Activated B cell treated with CpG ODN at 0.5 μM for 24 hours (primary cell): ENCODE measurements at regions not wholly inside any gene's neighbourhood (a gene's known extent, or its start where the extent isn't known, plus 50 kb on each side); places are given as distances from the start of the nearest gene placed in this dataset.
"Not testable (repeated sequence)": the region's sequence is repeated elsewhere in the genome, so short reads cannot be mapped to it uniquely, and the experiment has no call there.

Experiments used
- ATAC-seq: fragments of 200-7000 bp; cut with Tn5 transposase; one replicate; pipeline ENCODE4 v1.10.0; 2021; ENCODE audit warnings: low read depth, mild to moderate bottlenecking, moderate library complexity
- CTCF ChIA-PET: fragments of 350-600 bp; sonication (Branson Sonifier 250); formaldehyde crosslinking; loops from one replicate; lab custom pipeline; 2021; ENCODE audit warnings: antibody characterized with exemption; lab: Charles Lee
- POLR2A ChIA-PET: fragments of 350-600 bp; sonication (Branson Sonifier 250); formaldehyde crosslinking; loops from one replicate; lab custom pipeline; 2021; ENCODE audit warnings: antibody characterized with exemption; lab: Charles Lee
- DNase-seq: peaks from one replicate; pipeline ENCODE4 v3.0.0; 2022
- H3K27ac Mint-ChIP-seq: one replicate; pipeline ENCODE4 v1.8.0; 2020; ENCODE audit warnings: mixed read lengths
- H3K27me3 Mint-ChIP-seq: one replicate; pipeline ENCODE4 v1.8.0; 2021; ENCODE audit warnings: mixed read lengths
- H3K36me3 Mint-ChIP-seq: one replicate; pipeline ENCODE4 v1.8.0; 2021; ENCODE audit warnings: low read depth, mixed read lengths
- H3K4me1 Mint-ChIP-seq: one replicate; pipeline ENCODE4 v1.8.0; 2021; ENCODE audit warnings: mixed read lengths
- H3K4me3 Mint-ChIP-seq: one replicate; pipeline ENCODE4 v1.8.0; 2020; ENCODE audit warnings: mild to moderate bottlenecking, mixed read lengths
- H3K9me3 Mint-ChIP-seq: one replicate; pipeline ENCODE4 v1.8.0; 2020; ENCODE audit warnings: mixed read lengths
- intact Hi-C: fragments of 100-400 bp; cut with micrococcal nuclease; formaldehyde crosslinking; loops from one replicate; pipeline ENCODE4 v1.15.1; 2024
- TF ChIP-seq, protein P1 (sequence below): fragments of 200-600 bp; IDR thresholded peaks from one replicate; pipeline ENCODE4 v1.8.0; 2022; ENCODE audit warnings: antibody characterized with exemption, mild to moderate bottlenecking

DNA sequence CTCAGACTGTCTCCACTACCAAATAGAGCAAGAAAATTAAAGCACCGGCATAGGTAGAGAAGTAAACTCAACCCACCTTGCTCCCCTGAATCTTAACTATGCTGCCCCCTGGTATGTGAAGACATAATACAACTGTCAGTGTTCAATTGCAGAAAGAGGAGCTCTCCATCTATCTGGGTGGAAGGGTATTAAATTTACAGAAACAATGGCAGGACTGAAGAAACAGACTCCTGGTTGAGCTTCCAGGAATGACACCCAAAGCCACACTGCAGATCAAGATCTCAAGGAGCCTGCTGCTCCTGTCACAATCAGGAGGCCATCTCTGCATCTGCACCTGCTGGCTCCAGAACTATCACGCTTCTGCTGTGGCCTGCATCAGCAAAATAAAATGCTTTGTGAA lies 132.1 kb upstream of the BMAL1 start:
- intact Hi-C loops, result no loop called here
- CTCF ChIA-PET, result no interaction called here

DNA sequence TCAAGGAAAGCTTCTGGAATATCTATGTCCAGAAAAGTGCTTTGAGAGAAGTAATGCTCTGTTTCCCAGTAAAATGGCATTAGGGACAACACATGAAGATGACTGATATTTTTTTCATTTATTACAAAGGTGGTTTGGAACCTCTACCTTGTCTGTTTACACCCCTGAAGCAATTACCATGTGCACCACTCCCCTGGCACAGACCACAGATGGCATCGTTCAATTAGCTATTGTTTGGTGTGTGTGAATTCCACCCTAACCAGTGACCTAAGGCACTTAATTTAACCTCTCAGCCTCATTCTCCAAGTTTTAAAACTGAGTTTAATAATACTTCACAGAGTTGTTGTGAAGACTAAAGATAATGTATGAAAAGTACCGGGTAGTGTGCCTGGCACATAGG lies 127.6 kb upstream of the BMAL1 start:
- Mint-ChIP-seq H3K9me3 (no peaks in the 10 kb centered on the region), H3K27ac (no peak overlapping the region), H3K4me3 (no peak overlapping the region), H3K36me3 (no peaks in the 10 kb centered on the region), H3K27me3 (peaks cover 5% of the 10 kb centered on the region), H3K4me1 (no peaks in the 10 kb centered on the region)
- TF ChIP-seq, protein P1, sequence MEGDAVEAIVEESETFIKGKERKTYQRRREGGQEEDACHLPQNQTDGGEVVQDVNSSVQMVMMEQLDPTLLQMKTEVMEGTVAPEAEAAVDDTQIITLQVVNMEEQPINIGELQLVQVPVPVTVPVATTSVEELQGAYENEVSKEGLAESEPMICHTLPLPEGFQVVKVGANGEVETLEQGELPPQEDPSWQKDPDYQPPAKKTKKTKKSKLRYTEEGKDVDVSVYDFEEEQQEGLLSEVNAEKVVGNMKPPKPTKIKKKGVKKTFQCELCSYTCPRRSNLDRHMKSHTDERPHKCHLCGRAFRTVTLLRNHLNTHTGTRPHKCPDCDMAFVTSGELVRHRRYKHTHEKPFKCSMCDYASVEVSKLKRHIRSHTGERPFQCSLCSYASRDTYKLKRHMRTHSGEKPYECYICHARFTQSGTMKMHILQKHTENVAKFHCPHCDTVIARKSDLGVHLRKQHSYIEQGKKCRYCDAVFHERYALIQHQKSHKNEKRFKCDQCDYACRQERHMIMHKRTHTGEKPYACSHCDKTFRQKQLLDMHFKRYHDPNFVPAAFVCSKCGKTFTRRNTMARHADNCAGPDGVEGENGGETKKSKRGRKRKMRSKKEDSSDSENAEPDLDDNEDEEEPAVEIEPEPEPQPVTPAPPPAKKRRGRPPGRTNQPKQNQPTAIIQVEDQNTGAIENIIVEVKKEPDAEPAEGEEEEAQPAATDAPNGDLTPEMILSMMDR, result no peak
- POLR2A ChIA-PET, result no interaction called here
- CTCF ChIA-PET, result no interaction called here
- intact Hi-C loops, result no loop called here
- ATAC-seq (no peak), DNase-seq (no peak)

More for the DNA sequence above, 132.1 kb upstream of the BMAL1 start:
- Mint-ChIP-seq H3K4me1 (no peaks in the 10 kb centered on the region), H3K27me3 (peaks cover 5% of the 10 kb centered on the region), H3K27ac (no peak overlapping the region), H3K36me3 (no peaks in the 10 kb centered on the region), H3K4me3 (no peak overlapping the region), H3K9me3 (no peaks in the 10 kb centered on the region)
- ATAC-seq (no peak), DNase-seq (no peak)
- POLR2A ChIA-PET, result no interaction called here
- TF ChIP-seq, protein P1, result no peak

DNA sequence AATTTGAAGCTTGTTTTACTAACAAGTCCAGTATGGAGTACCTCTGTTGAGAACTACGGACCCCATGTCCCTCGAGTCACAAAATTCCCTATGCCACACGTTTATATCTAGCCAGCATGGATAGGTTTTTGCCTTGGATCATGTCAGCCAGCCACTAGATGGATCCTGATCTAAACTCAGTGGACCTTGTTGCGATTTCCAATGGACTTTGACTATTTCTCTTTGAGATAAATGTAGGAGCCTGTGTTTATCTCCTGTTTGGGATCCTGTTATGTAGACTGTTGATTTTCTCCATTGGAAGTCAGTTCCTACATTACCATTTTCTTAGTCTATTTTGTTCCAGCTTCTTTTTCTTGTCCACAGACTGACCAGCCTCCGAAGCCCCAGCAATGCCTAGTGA lies 127.1 kb upstream of the BMAL1 start:
- intact Hi-C loops, result no loop called here
- ChIA-PET CTCF (no interaction called here), POLR2A (no interaction called here)
- no peak overlapping the region for H3K4me3 Mint-ChIP-seq
- peaks cover 5% of the 10 kb centered on the region for H3K27me3 Mint-ChIP-seq
- DNase-seq (no peak), ATAC-seq (no peak)
- H3K36me3 Mint-ChIP-seq, result no peaks in the 10 kb centered on the region
- no peaks in the 10 kb centered on the region for H3K4me1 Mint-ChIP-seq
- TF ChIP-seq, protein P1, result no peak
- peaks cover 3% of the 10 kb centered on the region for H3K9me3 Mint-ChIP-seq
- H3K27ac Mint-ChIP-seq, result no peak overlapping the region

DNA sequence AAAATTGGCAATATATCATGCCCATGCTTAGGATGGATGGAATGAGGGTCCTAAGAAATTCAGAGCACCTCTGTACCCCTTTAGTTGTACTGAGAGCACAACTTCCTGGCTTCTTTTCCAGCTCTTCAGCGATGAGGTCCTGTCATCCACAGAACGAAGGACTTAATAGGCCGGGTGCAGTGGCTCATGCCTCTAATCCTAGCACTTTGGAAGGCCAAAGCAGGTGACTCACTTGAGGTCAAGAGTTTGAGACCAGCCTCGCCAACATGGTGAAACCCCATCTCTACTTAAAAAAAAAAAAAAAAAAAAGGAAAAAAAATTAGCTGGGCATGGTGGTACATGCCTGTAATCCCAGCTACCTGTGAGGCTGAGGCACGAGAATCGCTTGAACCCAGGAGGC lies 125.3 kb upstream of the BMAL1 start:
- ATAC-seq (no peak), DNase-seq (no peak)
- intact Hi-C loops, result no loop called here
- H3K4me1 Mint-ChIP-seq, result no peaks in the 10 kb centered on the region
- no peak overlapping the region for H3K27ac Mint-ChIP-seq
- H3K4me3 Mint-ChIP-seq, result no peak overlapping the region
- H3K9me3 Mint-ChIP-seq, result peaks cover 12% of the 10 kb centered on the region
- ChIA-PET CTCF (no interaction called here), POLR2A (interaction anchor here (0.7 kb wide), 1 partner anchor 1311 kb away, joined by 3 read pairs; no protein-coding TSS in a partner anchor)
- H3K27me3 Mint-ChIP-seq, result peaks cover 5% of the 10 kb centered on the region
- H3K36me3 Mint-ChIP-seq, result no peaks in the 10 kb centered on the region
- TF ChIP-seq, protein P1, result no peak

DNA sequence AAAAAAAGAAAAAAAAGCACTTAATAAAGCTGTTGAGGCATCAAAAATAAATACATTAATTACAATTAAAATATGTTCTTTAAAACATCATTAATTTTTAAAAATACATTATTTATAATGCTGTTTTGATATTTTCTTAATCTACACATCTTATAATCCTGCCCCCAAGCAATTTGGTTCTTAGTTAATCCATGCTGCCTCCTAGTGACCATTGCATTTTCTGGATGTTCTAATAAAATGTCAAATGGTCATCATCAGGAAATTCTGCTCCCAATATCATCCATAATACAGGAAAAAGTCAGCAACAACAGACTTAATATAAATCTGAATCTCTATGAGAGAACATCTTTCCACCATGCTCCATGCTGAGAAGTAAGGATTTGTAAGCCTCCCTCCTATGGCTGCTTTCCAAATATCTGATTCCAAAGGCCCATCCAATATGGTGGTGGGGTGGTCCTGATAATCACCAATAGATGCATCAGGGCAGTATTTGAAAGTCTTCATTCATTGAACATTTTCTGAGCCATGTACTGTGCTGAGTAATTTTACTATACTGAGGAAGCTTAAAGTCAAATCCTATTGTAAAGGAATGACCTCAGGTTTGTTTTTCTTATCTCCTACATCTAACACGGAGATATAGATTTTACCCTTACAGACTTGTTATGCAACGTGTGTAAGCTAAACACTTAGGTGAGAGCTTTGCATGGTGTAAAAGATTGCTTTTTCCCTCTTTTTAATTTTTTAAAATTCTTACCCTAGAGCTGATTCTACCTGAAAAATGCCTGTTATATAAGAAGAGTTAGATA lies 124.7 kb upstream of the BMAL1 start:
- Mint-ChIP-seq H3K4me1 (no peaks in the 10 kb centered on the region), H3K9me3 (peaks cover 12% of the 10 kb centered on the region), H3K36me3 (no peaks in the 10 kb centered on the region), H3K4me3 (no peak overlapping the region), H3K27ac (no peak overlapping the region), H3K27me3 (peaks cover 5% of the 10 kb centered on the region)
- ATAC-seq (no peak), DNase-seq (no peak)
- ChIA-PET CTCF (no interaction called here), POLR2A (interaction anchor here (0.7 kb wide), 1 partner anchor 1312 kb away, joined by 3 read pairs; no protein-coding TSS in a partner anchor)
- intact Hi-C loops, result no loop called here
- TF ChIP-seq, protein P1, result no peak

DNA sequence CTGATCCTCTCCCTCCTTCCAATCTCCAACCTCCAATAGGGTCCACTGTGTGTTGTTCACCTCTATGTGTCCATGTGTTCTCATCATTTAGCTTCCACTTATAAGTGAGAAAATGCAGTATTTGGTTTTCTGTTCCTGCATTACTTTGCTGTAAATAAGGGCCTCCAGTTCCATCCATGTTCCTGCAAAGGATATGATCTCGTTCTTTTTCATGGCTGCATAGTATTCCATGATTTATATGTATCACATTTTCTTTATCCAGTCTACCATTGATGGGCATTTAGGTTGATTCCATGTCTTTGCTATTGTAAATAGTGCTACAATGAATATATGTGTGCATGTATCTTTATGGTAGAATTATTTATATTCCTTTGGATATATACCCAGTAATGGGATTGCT lies 123.2 kb upstream of the BMAL1 start:
- DNase-seq, ATAC-seq, intact Hi-C loops, POLR2A ChIA-PET, H3K27me3 Mint-ChIP-seq, H3K36me3 Mint-ChIP-seq, H3K4me1 Mint-ChIP-seq, CTCF ChIA-PET, H3K4me3 Mint-ChIP-seq, H3K27ac Mint-ChIP-seq: not testable (repeated sequence)
- H3K9me3 Mint-ChIP-seq, result peaks cover 12% of the 10 kb centered on the region
